HEK293 (cell line): ENCODE measurements at regions not wholly inside any gene's neighbourhood (a gene's known extent, or its start where the extent isn't known, plus 50 kb on each side); places are given as distances from the start of the nearest gene placed in this dataset.

Experiments
- CTCF ChIA-PET: fragments of 350-600 bp; formaldehyde crosslinking; extraction: SDS; loops from one replicate; lab custom pipeline; 2021; ENCODE audit warnings: antibody characterized with exemption; lab: Yijun Ruan, JAX
- POLR2A ChIA-PET: fragments of 300-600 bp; formaldehyde crosslinking; extraction: SDS; loops from one replicate; lab custom pipeline; 2020; ENCODE audit warnings: antibody characterized with exemption, inconsistent platforms; lab: Yijun Ruan, JAX
- H3K27ac ChIP-seq: fragments of 200-500 bp; sonication (Bioruptor generic); 2 replicates; pipeline ENCODE4 v1.5.1; 2014; ENCODE audit warnings: low read depth, low read length, control low read depth, inconsistent platforms; ENCODE audit errors: extremely low read depth
- H3K36me3 ChIP-seq, 2 experiments: fragments of 200-500 bp in 1 of 2; sonication (Bioruptor generic) in 1 of 2; 1 replicate in 1 of 2; 2 replicates in 1 of 2; pipeline ENCODE4 v1.5.1; 2014 to 2017; ENCODE audit warnings: inconsistent platforms in 2 of 2, low read length in 2 of 2; ENCODE audit not compliant: control insufficient read depth in 2 of 2, insufficient read depth in 1 of 2
- H3K4me1 ChIP-seq: fragments of 200-500 bp; sonication (Bioruptor generic); 2 replicates; pipeline ENCODE4 v1.5.1; 2014; ENCODE audit warnings: mild to moderate bottlenecking, low read length, inconsistent platforms; ENCODE audit not compliant: control insufficient read depth, insufficient read depth
- H3K4me3 ChIP-seq: 2 replicates; pipeline ENCODE4 v1.5.1; 2011; ENCODE audit warnings: low read depth, mild to moderate bottlenecking, control low read depth, low read length, moderate library complexity
- H3K9me3 ChIP-seq: fragments of 200-500 bp; sonication (Bioruptor generic); 2 replicates; pipeline ENCODE4 v1.5.1; 2014; ENCODE audit warnings: low read depth, low read length, inconsistent platforms; ENCODE audit not compliant: control insufficient read depth, insufficient read depth
- KLF10 ChIP-seq: fragments of 450-650 bp; IDR thresholded peaks from 2 replicates; pipeline ENCODE4 v1.5.1; 2018; ENCODE audit warnings: missing biosample characterization, mild to moderate bottlenecking, missing genetic modification characterization
- PRDM10 ChIP-seq: fragments of 450-650 bp; formaldehyde crosslinking; IDR thresholded peaks from 2 replicates; pipeline ENCODE4 v1.5.1; 2016; ENCODE audit warnings: missing biosample characterization, missing genetic modification characterization
- WT1 ChIP-seq: fragments of 450-650 bp; formaldehyde crosslinking; IDR thresholded peaks from 2 replicates; pipeline ENCODE4 v1.5.1; 2016; ENCODE audit warnings: missing biosample characterization, missing genetic modification characterization
- YY2 ChIP-seq: fragments of 450-650 bp; formaldehyde crosslinking; IDR thresholded peaks from 2 replicates; pipeline ENCODE4 v1.5.1; 2016; ENCODE audit warnings: missing biosample characterization, missing genetic modification characterization
- ZBTB49 ChIP-seq: fragments of 450-650 bp; formaldehyde crosslinking; IDR thresholded peaks from 2 replicates; pipeline ENCODE4 v1.5.1; 2016; ENCODE audit warnings: missing biosample characterization, missing genetic modification characterization, low read depth
- ZEB2 ChIP-seq: fragments of 450-650 bp; formaldehyde crosslinking; IDR thresholded peaks from 2 replicates; pipeline ENCODE4 v1.5.1; 2016; ENCODE audit warnings: missing biosample characterization, missing genetic modification characterization
- ZNF184 ChIP-seq: fragments of 450-650 bp; IDR thresholded peaks from 2 replicates; pipeline ENCODE4 v1.5.1; 2018; ENCODE audit warnings: missing biosample characterization, mild to moderate bottlenecking, missing genetic modification characterization
- ZNF404 ChIP-seq: fragments of 450-650 bp; formaldehyde crosslinking; IDR thresholded peaks from 2 replicates; pipeline ENCODE4 v1.5.1; 2017; ENCODE audit warnings: missing biosample characterization, missing genetic modification characterization
- ZNF48 ChIP-seq: fragments of 450-650 bp; formaldehyde crosslinking; IDR thresholded peaks from 2 replicates; pipeline ENCODE4 v1.5.1; 2016; ENCODE audit warnings: missing biosample characterization, missing genetic modification characterization
- ZNF510 ChIP-seq: fragments of 450-650 bp; formaldehyde crosslinking; IDR thresholded peaks from 2 replicates; pipeline ENCODE4 v1.5.1; 2018; ENCODE audit warnings: mild to moderate bottlenecking, missing genetic modification characterization, missing biosample characterization; ENCODE audit not compliant: insufficient replicate concordance
- ZNF560 ChIP-seq: fragments of 450-650 bp; formaldehyde crosslinking; IDR thresholded peaks from 2 replicates; pipeline ENCODE4 v1.5.1; 2017; ENCODE audit warnings: missing biosample characterization, missing genetic modification characterization, borderline replicate concordance
- ZNF658 ChIP-seq: fragments of 450-650 bp; formaldehyde crosslinking; IDR thresholded peaks from 2 replicates; pipeline ENCODE4; 2016; ENCODE audit warnings: missing biosample characterization, missing genetic modification characterization
- ZNF670 ChIP-seq: fragments of 450-650 bp; formaldehyde crosslinking; IDR thresholded peaks from 2 replicates; pipeline ENCODE4 v1.5.1; 2016; ENCODE audit warnings: missing biosample characterization, missing genetic modification characterization, low read depth
- ZNF776 ChIP-seq: fragments of 450-650 bp; formaldehyde crosslinking; IDR thresholded peaks from 2 replicates; pipeline ENCODE4 v1.5.0; 2017; ENCODE audit warnings: missing biosample characterization, missing genetic modification characterization, borderline replicate concordance
- ZNF777 ChIP-seq: fragments of 450-650 bp; formaldehyde crosslinking; IDR thresholded peaks from 2 replicates; pipeline ENCODE4 v1.5.1; 2017; ENCODE audit warnings: missing biosample characterization, missing genetic modification characterization, borderline replicate concordance
- ZSCAN30 ChIP-seq: fragments of 450-650 bp; IDR thresholded peaks from 2 replicates; pipeline ENCODE4 v1.5.1; 2018; ENCODE audit warnings: missing biosample characterization, mild to moderate bottlenecking, missing genetic modification characterization, moderate library complexity
- TF ChIP-seq, protein P1 (sequence below): fragments of 450-650 bp; formaldehyde crosslinking; optimal IDR thresholded peaks from 2 replicates; pipeline ENCODE3; 2016; ENCODE audit warnings: missing biosample characterization, mild to moderate bottlenecking, missing genetic modification characterization
- TF ChIP-seq, protein P2 (sequence below): fragments of 450-650 bp; formaldehyde crosslinking; IDR thresholded peaks from 2 replicates; pipeline ENCODE4 v1.5.1; 2016; ENCODE audit warnings: missing biosample characterization, missing genetic modification characterization

DNA sequence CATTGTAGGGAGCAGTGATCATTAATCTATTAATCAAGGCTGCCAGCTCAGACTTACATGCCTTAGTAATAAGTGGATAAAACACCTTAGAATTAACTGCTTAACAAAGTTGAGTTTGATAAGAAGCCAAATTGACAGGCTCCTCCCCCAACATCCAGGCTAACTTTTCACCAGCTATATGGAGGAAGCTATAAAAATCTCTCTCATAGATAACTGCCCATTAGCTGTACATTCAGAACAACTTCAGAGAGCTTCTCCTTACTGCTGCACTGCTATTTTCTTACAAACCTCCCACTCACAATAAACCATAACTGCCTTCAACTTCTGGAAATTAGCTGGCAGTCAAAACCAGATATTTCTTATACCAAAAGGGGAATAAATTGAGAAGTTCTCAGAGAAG lies 364.1 kb downstream of the PRELID2 start:
- TF ChIP-seq ZNF184 = no peak
- no peak for TF ChIP-seq ZNF658 (tag by site-specific recombination)
- TF ChIP-seq ZBTB49 (tag by site-specific recombination) = no peak
- TF ChIP-seq ZNF48 (tag by site-specific recombination) = no peak
- TF ChIP-seq PRDM10 (tag by site-specific recombination) = no peak

GRCh38 chr5:145470396-145470979 lies 364.7 kb downstream of the PRELID2 start:
- H3K36me3 ChIP-seq = no peaks in the 10 kb centered on the region
- TF ChIP-seq ZNF777 (tag by site-specific recombination) (no peak), WT1 (tag by site-specific recombination) (no peak), ZNF510 (tag by site-specific recombination) (no peak), ZSCAN30 (tag by site-specific recombination) (no peak), ZNF670 (tag by site-specific recombination) (no peak), ZNF776 (tag by site-specific recombination) (no peak), ZEB2 (tag by site-specific recombination) (no peak), KLF10 (tag by site-specific recombination) (no peak), ZNF560 (tag by site-specific recombination) (no peak), YY2 (no peak), ZNF404 (tag by site-specific recombination) (no peak)
- TF ChIP-seq, protein P1, sequence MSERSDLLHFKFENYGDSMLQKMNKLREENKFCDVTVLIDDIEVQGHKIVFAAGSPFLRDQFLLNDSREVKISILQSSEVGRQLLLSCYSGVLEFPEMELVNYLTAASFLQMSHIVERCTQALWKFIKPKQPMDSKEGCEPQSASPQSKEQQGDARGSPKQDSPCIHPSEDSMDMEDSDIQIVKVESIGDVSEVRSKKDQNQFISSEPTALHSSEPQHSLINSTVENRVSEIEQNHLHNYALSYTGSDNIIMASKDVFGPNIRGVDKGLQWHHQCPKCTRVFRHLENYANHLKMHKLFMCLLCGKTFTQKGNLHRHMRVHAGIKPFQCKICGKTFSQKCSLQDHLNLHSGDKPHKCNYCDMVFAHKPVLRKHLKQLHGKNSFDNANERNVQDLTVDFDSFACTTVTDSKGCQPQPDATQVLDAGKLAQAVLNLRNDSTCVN = no peak
- TF ChIP-seq, protein P2, sequence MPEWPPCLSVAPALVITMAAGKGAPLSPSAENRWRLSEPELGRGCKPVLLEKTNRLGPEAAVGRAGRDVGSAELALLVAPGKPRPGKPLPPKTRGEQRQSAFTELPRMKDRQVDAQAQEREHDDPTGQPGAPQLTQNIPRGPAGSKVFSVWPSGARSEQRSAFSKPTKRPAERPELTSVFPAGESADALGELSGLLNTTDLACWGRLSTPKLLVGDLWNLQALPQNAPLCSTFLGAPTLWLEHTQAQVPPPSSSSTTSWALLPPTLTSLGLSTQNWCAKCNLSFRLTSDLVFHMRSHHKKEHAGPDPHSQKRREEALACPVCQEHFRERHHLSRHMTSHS (tag by site-specific recombination) = no peak
- POLR2A ChIA-PET = no interaction called here
- no peak overlapping the region for H3K4me3 ChIP-seq
- H3K9me3 ChIP-seq = no peaks in the 10 kb centered on the region
- no peaks in the 10 kb centered on the region for H3K4me1 ChIP-seq
- CTCF ChIA-PET = interaction anchor here (0.7 to 1.0 kb wide), 2 partner anchors 183 to 248 kb away, joined by 3 to 5 read pairs; no protein-coding TSS in a partner anchor
- no peak overlapping the region for H3K27ac ChIP-seq

More for the DNA sequence above, 364.1 kb downstream of the PRELID2 start:
- Histone ChIP-seq H3K27ac (no peak overlapping the region), H3K4me1 (no peaks in the 10 kb centered on the region), H3K9me3 (no peaks in the 10 kb centered on the region), H3K36me3 (no peaks in the 10 kb centered on the region), H3K4me3 (no peak overlapping the region)
- CTCF ChIA-PET = interaction anchor here (0.7 kb wide), 1 partner anchor 183 kb away, joined by 3 read pairs; no protein-coding TSS in a partner anchor
- POLR2A ChIA-PET = no interaction called here
